Small intestine (tissue), 7 donors: ENCODE measurements at regions not wholly inside any gene's neighbourhood (a gene's known extent, or its start where the extent isn't known, plus 50 kb on each side); places are given as distances from the start of the nearest gene placed in this dataset.

Experiments
- DNase-seq, 2 donors: peaks; one replicate each; pipeline versions ENCODE4 v3.0.0 to v3.0.0-alpha.2; 2013
- FAIRE-seq: peaks from 2 replicates; lab custom pipeline; 2012; peaks lifted over from hg19 to GRCh38; lab: Jason Lieb, UNC
- H3K27ac ChIP-seq, 3 donors: one replicate each; pipeline ENCODE4 v1.5.1; 2013; ENCODE audit warnings: low read length in 2 of 3, mild to moderate bottlenecking in 2 of 3, control low read depth in 1 of 3, inconsistent platforms in 1 of 3, low read depth in 1 of 3, moderate library complexity in 1 of 3
- H3K27me3 ChIP-seq, 3 donors: one replicate each; pipeline ENCODE4 v1.6.1; 2013; ENCODE audit warnings: low read length in 3 of 3, inconsistent platforms in 1 of 3; ENCODE audit not compliant: control insufficient read depth in 3 of 3, insufficient read depth in 3 of 3
- H3K36me3 ChIP-seq, 3 donors: one replicate each; pipeline ENCODE4 v1.6.1; 2013; ENCODE audit warnings: low read length in 3 of 3, inconsistent platforms in 1 of 3, low read depth in 1 of 3, mild to moderate bottlenecking in 1 of 3, moderate library complexity in 1 of 3; ENCODE audit not compliant: control insufficient read depth in 3 of 3, insufficient read depth in 2 of 3
- H3K4me1 ChIP-seq, 3 donors: one replicate each; pipeline ENCODE4 v1.6.1; 2013; ENCODE audit warnings: low read length in 2 of 3, inconsistent platforms in 1 of 3, low read depth in 1 of 3, mild to moderate bottlenecking in 1 of 3, moderate library complexity in 1 of 3; ENCODE audit not compliant: control insufficient read depth in 3 of 3, insufficient read depth in 2 of 3
- H3K4me3 ChIP-seq, 3 donors: one replicate each; pipeline ENCODE4 v1.5.1; 2013; ENCODE audit warnings: low read length in 3 of 3, control low read depth in 1 of 3, inconsistent platforms in 1 of 3, low read depth in 1 of 3, mild to moderate bottlenecking in 1 of 3, moderate library complexity in 1 of 3
- H3K9me3 ChIP-seq, 2 donors: one replicate each; pipeline ENCODE4 v1.6.1; 2013; ENCODE audit warnings: low read depth in 1 of 2, low read length in 1 of 2; ENCODE audit not compliant: control insufficient read depth in 2 of 2, insufficient read depth in 1 of 2
- WGBS, 3 donors: extraction: QIAGEN DNeasy Blood & Tissue Kit; methylation state at CpG; one replicate each; pipeline ENCODE4 v1.1.7; 2013; 5-methylcytosine and 5-hydroxymethylcytosine counted together
- donor health status: healthy with polysubstance abuse.
- donor health status: control.
- donor health status: control.
- donor health status: Bipolar disorder and iron deficiency.
- donor health status: healthy.

DNA sequence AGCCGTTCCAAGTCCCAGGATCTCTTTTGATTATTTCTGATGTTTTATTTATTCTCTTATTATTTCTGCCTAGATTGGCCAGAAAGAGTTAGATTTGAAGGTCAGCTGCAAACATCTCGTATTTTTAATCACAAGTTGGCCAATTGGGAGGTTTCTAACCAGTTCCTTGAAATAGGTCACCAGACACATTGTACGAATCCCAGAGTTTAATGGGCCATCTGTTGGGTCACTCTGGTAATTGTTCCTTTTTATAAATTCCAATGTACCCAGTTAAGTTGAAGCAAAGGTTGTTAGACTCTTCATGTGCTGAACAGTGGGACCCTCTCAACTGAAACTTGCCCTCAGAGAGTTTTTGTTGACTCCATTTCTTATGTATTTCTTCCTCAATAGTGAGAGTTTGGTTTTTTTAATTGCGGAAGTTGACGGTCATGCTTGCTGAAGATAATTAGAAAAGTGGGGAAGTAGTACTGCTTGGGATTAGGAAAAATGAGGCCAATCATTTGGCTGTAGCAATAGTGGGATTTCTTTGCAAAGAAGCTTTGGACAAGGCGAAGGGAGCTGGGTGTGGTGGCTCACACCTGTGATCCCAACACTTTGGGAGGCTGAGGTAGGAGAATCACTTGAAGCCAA lies 382.7 kb upstream of the RGS6 start:
- FAIRE-seq, result no peak
- Histone ChIP-seq H3K27ac (no peak overlapping the region), H3K36me3 (no peaks in the 10 kb centered on the region), H3K4me3 (no peak overlapping the region), H3K9me3 (no peaks in the 10 kb centered on the region), H3K4me1 (peaks cover 0 to 2% (median 0%) of the 10 kb centered on the region in 3 donors), H3K27me3 (no peaks in the 10 kb centered on the region)
- 91 to 99% (median 95%) methylated on average over 6 of the region's 6 CpGs for WGBS, 3 donors
- DNase-seq, result no peak

DNA sequence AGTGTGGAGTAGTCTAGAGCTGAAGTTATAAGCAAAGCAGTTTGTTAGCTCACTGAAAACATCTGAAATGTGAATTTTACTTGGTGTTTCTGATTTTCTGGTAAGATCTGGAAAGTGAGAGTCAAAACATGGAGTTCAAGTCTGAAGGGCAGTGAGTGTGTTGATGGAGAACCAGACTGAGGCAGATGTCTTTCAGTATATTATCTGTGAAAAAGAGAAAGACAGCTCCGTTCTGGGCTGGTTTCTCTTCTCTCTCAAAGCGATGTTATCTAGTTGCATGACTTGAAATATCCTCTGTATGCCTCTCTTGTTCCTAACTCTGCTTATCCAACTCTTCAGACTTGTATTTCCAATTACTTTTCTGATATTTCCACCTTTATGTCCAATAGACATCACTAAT lies 381.9 kb upstream of the RGS6 start:
- no peaks in the 10 kb centered on the region for H3K9me3 ChIP-seq
- H3K27me3 ChIP-seq, result no peaks in the 10 kb centered on the region
- FAIRE-seq (no peak), DNase-seq (no peak)
- peaks cover 0 to 9% (median 2%) of the 10 kb centered on the region in 3 donors for H3K4me1 ChIP-seq
- H3K36me3 ChIP-seq, result no peaks in the 10 kb centered on the region
- no peak overlapping the region for H3K27ac ChIP-seq
- no peak overlapping the region for H3K4me3 ChIP-seq
- WGBS, 3 donors, result 83 to 92% (median 87%) methylated on average over 2 of the region's 2 CpGs

DNA sequence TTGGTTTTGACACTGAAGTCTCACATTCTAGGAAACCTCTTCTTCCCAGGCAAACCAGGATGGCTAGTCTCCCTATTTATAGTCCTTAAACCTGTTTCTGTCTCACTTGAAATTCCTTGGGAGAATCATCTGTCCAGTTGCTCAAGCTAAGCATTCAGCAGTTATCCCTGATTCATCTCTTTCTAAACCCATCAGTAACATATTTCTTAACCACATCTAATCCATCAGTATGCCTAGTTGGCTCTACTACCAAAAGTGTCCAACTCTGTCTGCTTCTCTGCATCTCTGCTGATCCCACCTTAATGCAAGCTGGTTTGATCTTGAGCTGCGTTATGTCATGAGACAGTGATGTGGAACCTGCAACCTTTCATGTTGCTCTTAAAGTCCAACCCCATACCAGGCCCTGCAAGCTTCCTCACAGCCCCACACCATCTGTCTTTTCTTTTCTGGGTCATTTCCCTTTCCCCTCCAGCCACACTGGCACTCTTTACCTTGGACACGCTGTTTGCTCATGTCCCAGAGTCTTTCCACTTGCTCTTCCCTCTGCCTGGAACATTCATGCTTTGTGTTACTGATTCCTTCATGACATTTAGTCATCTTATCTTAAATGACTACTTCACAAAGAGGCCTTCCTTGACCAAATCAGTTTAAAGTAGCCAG lies 380.8 kb upstream of the RGS6 start:
- FAIRE-seq (no peak), DNase-seq (no peak)
- 92 to 98% (median 98%) methylated on average over 2 of the region's 2 CpGs for WGBS, 3 donors
- no peaks in the 10 kb centered on the region for H3K9me3 ChIP-seq
- H3K27me3 ChIP-seq, result no peaks in the 10 kb centered on the region
- no peak overlapping the region for H3K27ac ChIP-seq
- peaks cover 3 to 15% (median 5%) of the 10 kb centered on the region in 3 donors for H3K4me1 ChIP-seq
- H3K4me3 ChIP-seq, result no peak overlapping the region
- H3K36me3 ChIP-seq, result no peaks in the 10 kb centered on the region

DNA sequence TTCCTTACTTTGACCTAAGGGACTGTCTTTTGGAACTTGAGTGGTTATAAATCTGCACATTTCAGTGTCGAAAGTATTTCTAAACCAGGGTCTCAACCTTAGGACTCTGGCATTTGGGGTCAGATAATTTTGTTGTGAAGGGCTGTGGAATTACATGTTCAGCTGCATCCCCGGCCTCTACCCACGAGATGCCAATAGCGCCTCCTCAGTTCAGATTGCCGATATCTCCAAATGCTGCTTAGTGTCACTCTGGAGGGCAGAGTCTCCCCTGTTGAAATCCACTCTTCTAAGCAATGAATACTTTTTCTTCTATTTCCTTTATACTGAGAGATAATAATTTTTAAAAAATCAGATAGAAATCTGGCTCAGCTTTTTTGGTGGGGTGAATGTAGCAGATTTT lies 379.4 kb upstream of the RGS6 start:
- FAIRE-seq (no peak), DNase-seq (peak in 1 of 2 donors; percentile 23)
- Histone ChIP-seq H3K27ac (no peak overlapping the region), H3K9me3 (no peaks in the 10 kb centered on the region), H3K4me1 (peaks cover 5 to 19% (median 10%) of the 10 kb centered on the region in 3 donors), H3K36me3 (no peaks in the 10 kb centered on the region), H3K27me3 (no peaks in the 10 kb centered on the region), H3K4me3 (no peak overlapping the region)
- 92 to 98% (median 95%) methylated on average over 5 of the region's 5 CpGs for WGBS, 3 donors

DNA sequence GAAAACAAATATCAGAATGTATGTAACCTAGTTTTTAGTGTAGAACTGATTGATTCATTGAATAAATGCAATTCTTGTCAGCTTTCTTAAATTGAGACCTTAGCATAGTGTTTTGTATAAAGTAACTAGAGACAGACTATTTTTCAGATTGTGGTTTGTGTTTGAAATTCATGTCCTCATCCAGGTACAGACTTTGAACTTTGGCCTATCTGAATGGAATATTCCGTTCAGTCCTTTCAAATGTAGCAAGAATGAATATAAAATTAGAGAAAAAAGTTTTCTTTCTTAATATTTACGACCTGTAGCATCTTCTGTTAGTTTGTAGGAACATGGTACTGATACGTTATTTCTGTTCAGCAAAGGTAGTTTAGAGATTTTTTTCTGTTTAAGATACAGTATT lies 378.4 kb upstream of the RGS6 start:
- no peak overlapping the region for H3K4me3 ChIP-seq
- no peaks in the 10 kb centered on the region for H3K27me3 ChIP-seq
- peak; percentile 49 to 58 for DNase-seq
- FAIRE-seq, result no peak
- no peaks in the 10 kb centered on the region for H3K9me3 ChIP-seq
- no peaks in the 10 kb centered on the region for H3K36me3 ChIP-seq
- no peak overlapping the region for H3K27ac ChIP-seq
- whole genome bisulfite sequencing, 3 donors, result 60 to 79% (median 67%) methylated on average over 3 of the region's 3 CpGs
- H3K4me1 ChIP-seq, result peaks cover 5 to 19% (median 10%) of the 10 kb centered on the region in 3 donors

DNA sequence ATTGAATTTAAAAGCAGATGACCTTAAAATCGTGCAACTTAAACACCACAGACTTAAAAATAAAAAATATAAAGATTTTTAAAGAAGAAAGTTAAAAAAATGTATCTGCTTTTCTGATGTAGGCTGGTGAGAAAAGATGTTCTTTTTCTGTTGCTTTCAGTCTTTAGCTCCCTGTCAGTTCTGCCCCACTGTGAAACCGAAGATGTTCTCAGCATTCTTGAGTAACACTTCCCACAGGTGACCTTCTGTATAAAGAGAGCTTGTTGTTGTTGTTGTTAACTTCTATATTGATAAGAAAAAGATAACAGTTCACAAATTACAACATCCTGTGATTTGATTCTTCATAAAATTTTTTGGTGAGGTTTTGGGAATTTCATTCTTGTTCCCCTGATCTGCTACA lies 377.9 kb upstream of the RGS6 start:
- peaks cover 5 to 19% (median 10%) of the 10 kb centered on the region in 3 donors for H3K4me1 ChIP-seq
- H3K36me3 ChIP-seq, result no peaks in the 10 kb centered on the region
- H3K27ac ChIP-seq, result no peak overlapping the region
- no peak for FAIRE-seq
- WGBS, 3 donors, result 66 to 81% (median 75%) methylated on average over 2 of the region's 2 CpGs
- H3K9me3 ChIP-seq, result no peaks in the 10 kb centered on the region
- H3K4me3 ChIP-seq, result no peak overlapping the region
- H3K27me3 ChIP-seq, result no peaks in the 10 kb centered on the region
- DNase-seq, result peak in 1 of 2 donors; percentile 25

DNA sequence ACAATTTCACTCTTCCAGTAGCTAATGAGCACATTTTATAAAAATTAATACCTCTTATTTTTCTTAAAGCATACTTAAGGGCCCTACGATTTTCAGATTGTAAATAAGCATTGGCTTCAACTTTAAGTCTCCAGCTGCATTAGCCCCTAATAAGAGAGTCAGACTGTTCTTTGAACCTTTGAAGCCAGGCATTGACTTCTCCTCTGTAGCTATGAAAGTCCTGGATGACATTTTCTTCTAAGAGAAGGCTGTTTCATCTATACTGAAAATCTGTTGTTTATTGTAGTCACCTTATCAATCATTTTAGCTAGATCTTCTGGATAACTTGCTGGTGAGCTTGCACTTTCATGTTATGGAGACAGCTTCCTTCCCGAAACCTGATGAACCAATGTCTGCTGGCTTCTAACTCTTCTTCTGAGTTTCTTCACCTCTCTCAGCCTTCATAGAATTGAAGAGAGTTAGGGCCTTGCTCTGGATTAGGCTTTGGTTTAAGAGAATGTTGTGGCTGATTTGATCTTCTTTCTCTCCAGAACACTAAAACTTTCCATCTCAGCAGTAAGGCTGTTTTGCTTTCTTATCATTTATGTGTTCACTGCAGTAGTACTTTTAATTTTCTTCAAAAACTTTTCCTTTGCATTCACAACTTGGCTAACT lies 377.1 kb upstream of the RGS6 start:
- 65 to 74% (median 72%) methylated on average over 2 of the region's 2 CpGs for WGBS, 3 donors
- Histone ChIP-seq H3K36me3 (no peaks in the 10 kb centered on the region), H3K4me1 (peaks cover 5 to 19% (median 10%) of the 10 kb centered on the region in 3 donors), H3K27me3 (no peaks in the 10 kb centered on the region), H3K9me3 (no peaks in the 10 kb centered on the region), H3K27ac (peak overlapping the region; percentile 30 to 83 (median 71)), H3K4me3 (no peak overlapping the region)
- no peak for FAIRE-seq
- peak; percentile 3 to 13 for DNase-seq

DNA sequence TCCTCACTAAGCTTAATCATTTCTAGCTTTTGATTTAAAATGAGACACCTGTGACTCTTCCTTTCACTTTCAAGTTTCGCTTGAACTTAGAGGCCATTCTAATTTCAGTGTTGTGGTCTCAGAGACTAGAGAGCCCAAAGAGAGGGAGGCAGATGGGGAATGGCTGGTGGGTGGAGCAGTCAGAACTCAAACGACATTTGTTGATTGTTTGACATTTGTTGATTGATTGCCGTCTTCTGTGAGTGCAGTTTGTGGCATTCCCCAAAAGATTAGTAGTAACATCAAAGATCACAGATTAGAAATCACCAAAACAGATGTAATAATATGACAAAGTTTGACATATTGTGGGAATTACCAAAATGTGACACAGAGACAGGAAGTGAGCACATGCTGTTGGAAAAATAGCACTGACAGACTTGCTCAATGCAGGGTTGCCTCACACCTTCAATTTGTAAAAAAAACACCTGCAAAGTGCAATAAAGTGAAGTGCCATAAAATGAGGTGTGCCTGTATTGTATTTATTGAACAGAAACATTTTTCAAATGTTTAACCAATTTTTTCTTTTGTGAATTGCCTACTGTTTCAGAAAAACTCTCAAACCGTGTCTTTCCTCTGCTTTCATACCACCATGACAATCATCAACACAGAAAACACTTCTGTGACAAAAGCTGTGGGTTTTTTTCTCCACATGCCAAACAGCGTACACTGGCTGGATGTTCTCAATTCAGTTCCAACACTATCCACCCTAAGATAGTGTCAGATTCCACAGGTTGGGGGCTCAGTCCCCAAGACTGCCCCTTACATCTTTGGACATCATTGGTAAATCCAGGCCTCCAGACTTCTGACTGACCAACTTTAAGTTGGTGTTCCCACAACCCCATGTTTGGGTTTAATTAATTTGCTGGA lies 376.3 kb upstream of the RGS6 start:
- peak; percentile 71 to 89 for DNase-seq
- Histone ChIP-seq H3K36me3 (no peaks in the 10 kb centered on the region), H3K9me3 (no peaks in the 10 kb centered on the region), H3K27me3 (no peaks in the 10 kb centered on the region), H3K27ac (peak overlapping the region; percentile 35 to 84 (median 83)), H3K4me3 (no peak overlapping the region), H3K4me1 (peaks cover 5 to 19% (median 10%) of the 10 kb centered on the region in 3 donors)
- FAIRE-seq, result no peak
- 18 to 32% (median 26%) methylated on average over 5 of the region's 5 CpGs for WGBS, 3 donors
